OCI-LY7 (cell line): ENCODE measurements at regions not wholly inside any gene's neighbourhood (a gene's known extent, or its start where the extent isn't known, plus 50 kb on each side); places are given as distances from the start of the nearest gene placed in this dataset.
"Not testable (repeated sequence)": the region's sequence is repeated elsewhere in the genome, so short reads cannot be mapped to it uniquely, and the experiment has no call there.

Experiments
- BruUV-seq: library from RNA; stranded (reverse); fragments of 400-500 nt; replicated peaks from 2 replicates; lab custom pipeline; 2021; lab: Mats Ljungman, UMichigan
- CTCF ChIA-PET: fragments of 300-600 bp; sonication (Branson Sonifier 250); formaldehyde crosslinking; loops from one replicate; lab custom pipeline; 2022; ENCODE audit warnings: antibody characterized with exemption; ENCODE audit not compliant: unreplicated experiment; lab: Charles Lee
- POLR2A ChIA-PET: fragments of 300-600 bp; sonication (Branson Sonifier 250); formaldehyde crosslinking; loops from one replicate; lab custom pipeline; 2022; ENCODE audit warnings: antibody characterized with exemption; lab: Charles Lee
- DNase-seq: peaks from one replicate; pipeline ENCODE4 v3.0.0-alpha.2; 2015; ENCODE audit warnings: low spot score
- H2AFZ ChIP-seq: fragments of 200-600 bp; sonication (generic), shearing (Covaris generic); 2 replicates; pipeline ENCODE4 v1.6.1; 2014; ENCODE audit warnings: mild to moderate bottlenecking, antibody characterized with exemption, low read length, moderate library complexity
- H3K27ac ChIP-seq: fragments of 200-600 bp; sonication (generic); 2 replicates; pipeline ENCODE4 v1.5.1; 2014; ENCODE audit warnings: mixed run types, low read depth, mild to moderate bottlenecking, moderate library complexity, low read length, inconsistent platforms; ENCODE audit not compliant: poor library complexity, severe bottlenecking
- H3K36me3 ChIP-seq: fragments of 200-600 bp; sonication (generic); 2 replicates; pipeline ENCODE4 v1.6.1; 2014; ENCODE audit warnings: mild to moderate bottlenecking, antibody characterized with exemption, low read length, moderate library complexity, mixed read lengths; ENCODE audit not compliant: insufficient read depth
- H3K4me1 ChIP-seq: fragments of 200-600 bp; sonication (generic); 2 replicates; pipeline ENCODE4 v1.5.1; 2014; ENCODE audit warnings: mild to moderate bottlenecking, low read length; ENCODE audit not compliant: insufficient read depth, poor library complexity, severe bottlenecking
- H3K4me2 ChIP-seq: fragments of 200-600 bp; sonication (generic); 2 replicates; pipeline ENCODE4 v1.6.1; 2014; ENCODE audit warnings: mild to moderate bottlenecking, low read length
- H3K4me3 ChIP-seq: fragments of 200-600 bp; sonication (generic); 2 replicates; pipeline ENCODE4 v1.5.1; 2014; ENCODE audit warnings: mild to moderate bottlenecking, low read depth, low read length; ENCODE audit not compliant: poor library complexity, severe bottlenecking
- H3K79me2 ChIP-seq: fragments of 200-600 bp; sonication (generic); 2 replicates; pipeline ENCODE4 v1.6.1; 2016; ENCODE audit warnings: low read depth, mild to moderate bottlenecking, low read length, moderate library complexity, mixed read lengths; ENCODE audit not compliant: insufficient read depth
- H3K9me2 ChIP-seq: fragments of 200-600 bp; sonication (generic); 2 replicates; pipeline ENCODE4 v1.6.1; 2016; ENCODE audit warnings: mild to moderate bottlenecking, low read length, mixed read lengths; ENCODE audit not compliant: insufficient read depth
- H3K9me3 ChIP-seq: fragments of 200-600 bp; sonication (generic); 2 replicates; pipeline ENCODE4 v1.6.1; 2014; ENCODE audit warnings: mild to moderate bottlenecking, mixed run types, low read length, mixed read lengths
- H4K20me1 ChIP-seq: fragments of 200-600 bp; sonication (generic); 2 replicates; pipeline ENCODE4 v1.6.1; 2014; ENCODE audit warnings: mild to moderate bottlenecking, antibody characterized with exemption, low read length, moderate library complexity, mixed read lengths; ENCODE audit not compliant: insufficient read depth
- CTCF ChIP-seq: fragments of 200-600 bp; sonication (generic); conservative IDR thresholded peaks from 2 replicates; pipeline ENCODE4 v1.5.1; 2014; ENCODE audit warnings: mild to moderate bottlenecking, antibody characterized with exemption, low read length, moderate library complexity, mixed read lengths
- EZH2phosphoT487 ChIP-seq: fragments of 200-600 bp; sonication (generic); IDR thresholded peaks from 2 replicates; pipeline ENCODE4 v1.6.1; 2018; ENCODE audit warnings: low read depth, borderline replicate concordance, mild to moderate bottlenecking, mixed run types, antibody characterized with exemption, low read length, moderate library complexity, mixed read lengths
- intact Hi-C: fragments of 100-400 bp; cut with micrococcal nuclease; formaldehyde crosslinking; loops from one replicate; pipeline ENCODE4 v1.10.0; 2022; ENCODE audit not compliant: unreplicated experiment

GRCh38 chr7:90067171-90067570 lies 87.1 kb upstream of the STEAP1 start:
- Histone ChIP-seq H3K4me1 (no peaks in the 10 kb centered on the region), H3K9me2 (no peaks in the 10 kb centered on the region), H3K27ac (no peak overlapping the region), H3K36me3 (no peaks in the 10 kb centered on the region), H3K79me2 (no peaks in the 10 kb centered on the region), H3K9me3 (no peaks in the 10 kb centered on the region), H4K20me1 (no peaks in the 10 kb centered on the region), H3K4me2 (no peak overlapping the region), H2AFZ (no peak overlapping the region), H3K4me3 (no peak overlapping the region)
- CTCF ChIA-PET = no interaction called here
- POLR2A ChIA-PET = interaction anchor here (0.7 kb wide), 1 partner anchor 1072 kb away, joined by 3 read pairs; no protein-coding TSS in a partner anchor
- no peak for DNase-seq
- no peak for TF ChIP-seq CTCF
- no peak for TF ChIP-seq EZH2phosphoT487
- BruUV-seq = no TSS peak
- intact Hi-C loops = no loop called here

GRCh38 chr7:90070238-90070637 lies 84.0 kb upstream of the STEAP1 start:
- H3K4me2 ChIP-seq, H3K27ac ChIP-seq, H3K79me2 ChIP-seq, H3K9me3 ChIP-seq, H2AFZ ChIP-seq, BruUV-seq, intact Hi-C loops, POLR2A ChIA-PET, H4K20me1 ChIP-seq, H3K9me2 ChIP-seq, H3K36me3 ChIP-seq, H3K4me3 ChIP-seq, CTCF ChIA-PET, H3K4me1 ChIP-seq, DNase-seq: not testable (repeated sequence)

GRCh38 chr7:90078921-90079320 lies 75.3 kb upstream of the STEAP1 start:
- ChIA-PET CTCF (no interaction called here), POLR2A (no interaction called here)
- Histone ChIP-seq H3K79me2 (no peaks in the 10 kb centered on the region), H3K4me2 (no peak overlapping the region), H3K4me3 (no peak overlapping the region), H3K27ac (no peak overlapping the region), H2AFZ (no peak overlapping the region), H3K36me3 (no peaks in the 10 kb centered on the region), H4K20me1 (no peaks in the 10 kb centered on the region), H3K9me2 (no peaks in the 10 kb centered on the region), H3K9me3 (no peaks in the 10 kb centered on the region), H3K4me1 (no peaks in the 10 kb centered on the region)
- no peak for DNase-seq
- intact Hi-C loops = no loop called here
- no TSS peak for BruUV-seq
- TF ChIP-seq CTCF (no peak), EZH2phosphoT487 (no peak)
